Stimulated activated naive CD8-positive, alpha-beta T cell treated with anti-CD3 and anti-CD28 coated beads, Interleukin-15, amount 100 ng/mL, for 72 hours (primary cell): ENCODE measurements at regions not wholly inside any gene's neighbourhood (a gene's known extent, or its start where the extent isn't known, plus 50 kb on each side); places are given as distances from the start of the nearest gene placed in this dataset.

Experiments
- ATAC-seq: fragments of 150-1000 bp; cut with Tn5 transposase; 2 replicates; pipeline ENCODE4 v1.10.0; 2021; ENCODE audit warnings: mild to moderate bottlenecking, moderate library complexity
- DNase-seq, 2 donors: peaks; one replicate each; pipeline ENCODE4 v3.0.0; 2021 to 2022
- H3K27ac Mint-ChIP-seq, 2 donors: one replicate each; pipeline ENCODE4 v1.8.0; 2022; ENCODE audit warnings: mild to moderate bottlenecking in 2 of 2, mixed read lengths in 2 of 2, moderate library complexity in 2 of 2
- H3K27me3 Mint-ChIP-seq: one replicate; pipeline ENCODE4 v1.8.0; 2022; ENCODE audit warnings: mixed read lengths
- H3K4me1 Mint-ChIP-seq: one replicate; pipeline ENCODE4 v1.8.0; 2022; ENCODE audit warnings: mild to moderate bottlenecking, mixed read lengths
- H3K4me3 Mint-ChIP-seq, 2 donors: one replicate each; pipeline ENCODE4 v1.8.0; 2022; ENCODE audit warnings: mild to moderate bottlenecking in 2 of 2, mixed read lengths in 2 of 2, moderate library complexity in 1 of 2
- H3K9me3 Mint-ChIP-seq, 2 donors: one replicate each; pipeline ENCODE4 v1.8.0; 2022; ENCODE audit warnings: mixed read lengths in 2 of 2

DNA sequence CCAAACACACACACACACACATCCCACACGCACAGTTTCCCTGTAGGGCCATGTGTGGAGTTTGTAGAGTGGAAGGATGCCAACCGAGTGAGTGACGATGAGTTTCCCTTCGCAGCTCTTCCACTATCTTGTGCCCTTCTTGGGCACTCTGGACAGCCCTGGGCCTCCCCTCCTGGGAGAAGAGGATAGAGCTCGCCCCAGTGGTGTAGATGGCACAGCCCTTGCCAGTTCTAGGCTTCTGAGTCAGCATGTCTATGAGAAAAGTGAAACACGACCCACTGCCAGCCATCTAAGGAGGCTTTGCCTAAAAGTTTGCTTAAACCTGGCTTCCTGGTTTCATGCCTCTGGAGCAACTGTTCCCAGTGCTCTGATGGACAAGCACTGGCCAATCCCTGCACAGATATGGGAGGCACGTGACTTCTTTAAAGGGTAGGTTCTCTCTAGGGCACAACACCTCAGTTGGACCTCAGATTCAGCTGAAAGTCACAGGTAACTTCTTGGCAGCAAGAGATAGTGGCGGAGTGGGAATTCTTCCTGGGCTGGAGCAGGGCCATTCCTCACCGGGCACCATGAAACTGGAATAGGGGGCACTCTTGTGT, 195.9 kb upstream of the GALNT2 start:
- peaks cover 5% of the 10 kb centered on the region for H3K4me1 Mint-ChIP-seq
- H3K4me3 Mint-ChIP-seq = no peak overlapping the region
- ATAC-seq (no peak), DNase-seq (no peak)
- H3K27me3 Mint-ChIP-seq = peaks cover 12% of the 10 kb centered on the region
- no peaks in the 10 kb centered on the region for H3K9me3 Mint-ChIP-seq
- H3K27ac Mint-ChIP-seq = no peak overlapping the region

GRCh38 chr1:229874136-229874535, 192.9 kb upstream of the GALNT2 start:
- no peaks in the 10 kb centered on the region for H3K9me3 Mint-ChIP-seq
- H3K27ac Mint-ChIP-seq = no peak overlapping the region
- H3K27me3 Mint-ChIP-seq = peaks cover 26% of the 10 kb centered on the region
- DNase-seq (no peak), ATAC-seq (no peak)
- no peaks in the 10 kb centered on the region for H3K4me1 Mint-ChIP-seq
- H3K4me3 Mint-ChIP-seq = no peak overlapping the region

- no peak for DNase-seq
- Mint-ChIP-seq H3K9me3 (no peaks in the 10 kb centered on the region), H3K4me1 (no peaks in the 10 kb centered on the region), H3K27me3 (peaks cover 22% of the 10 kb centered on the region), H3K27ac (no peak overlapping the region), H3K4me3 (no peak overlapping the region)
- ATAC-seq = peak; percentile 39
These were observed 192.4 kb upstream of the GALNT2 start for GRCh38 chr1:229874609-229875008.

GRCh38 chr1:229875086-229875485, 192.0 kb upstream of the GALNT2 start:
- no peaks in the 10 kb centered on the region for H3K9me3 Mint-ChIP-seq
- H3K4me1 Mint-ChIP-seq = no peaks in the 10 kb centered on the region
- H3K27ac Mint-ChIP-seq = no peak overlapping the region
- no peak overlapping the region for H3K4me3 Mint-ChIP-seq
- ATAC-seq = no peak
- no peak for DNase-seq
- peaks cover 17% of the 10 kb centered on the region for H3K27me3 Mint-ChIP-seq

- no peak overlapping the region for H3K27ac Mint-ChIP-seq
- no peaks in the 10 kb centered on the region for H3K9me3 Mint-ChIP-seq
- DNase-seq = no peak
- peaks cover 7% of the 10 kb centered on the region for H3K4me1 Mint-ChIP-seq
- H3K27me3 Mint-ChIP-seq = peaks cover 34% of the 10 kb centered on the region
- ATAC-seq = no peak
- no peak overlapping the region for H3K4me3 Mint-ChIP-seq
These were observed 187.3 kb upstream of the GALNT2 start for GRCh38 chr1:229879746-229880145.

- ATAC-seq (no peak), DNase-seq (no peak)
- Mint-ChIP-seq H3K4me1 (peaks cover 7% of the 10 kb centered on the region), H3K27ac (no peak overlapping the region), H3K27me3 (peaks cover 34% of the 10 kb centered on the region), H3K9me3 (no peaks in the 10 kb centered on the region), H3K4me3 (no peak overlapping the region)
These were observed 186.5 kb upstream of the GALNT2 start for GRCh38 chr1:229880271-229881170.

GRCh38 chr1:229882621-229883020, 184.4 kb upstream of the GALNT2 start:
- ATAC-seq (no peak), DNase-seq (no peak)
- Mint-ChIP-seq H3K27me3 (peaks cover 31% of the 10 kb centered on the region), H3K4me1 (peaks cover 7% of the 10 kb centered on the region), H3K9me3 (no peaks in the 10 kb centered on the region), H3K27ac (no peak overlapping the region), H3K4me3 (no peak overlapping the region)

DNA sequence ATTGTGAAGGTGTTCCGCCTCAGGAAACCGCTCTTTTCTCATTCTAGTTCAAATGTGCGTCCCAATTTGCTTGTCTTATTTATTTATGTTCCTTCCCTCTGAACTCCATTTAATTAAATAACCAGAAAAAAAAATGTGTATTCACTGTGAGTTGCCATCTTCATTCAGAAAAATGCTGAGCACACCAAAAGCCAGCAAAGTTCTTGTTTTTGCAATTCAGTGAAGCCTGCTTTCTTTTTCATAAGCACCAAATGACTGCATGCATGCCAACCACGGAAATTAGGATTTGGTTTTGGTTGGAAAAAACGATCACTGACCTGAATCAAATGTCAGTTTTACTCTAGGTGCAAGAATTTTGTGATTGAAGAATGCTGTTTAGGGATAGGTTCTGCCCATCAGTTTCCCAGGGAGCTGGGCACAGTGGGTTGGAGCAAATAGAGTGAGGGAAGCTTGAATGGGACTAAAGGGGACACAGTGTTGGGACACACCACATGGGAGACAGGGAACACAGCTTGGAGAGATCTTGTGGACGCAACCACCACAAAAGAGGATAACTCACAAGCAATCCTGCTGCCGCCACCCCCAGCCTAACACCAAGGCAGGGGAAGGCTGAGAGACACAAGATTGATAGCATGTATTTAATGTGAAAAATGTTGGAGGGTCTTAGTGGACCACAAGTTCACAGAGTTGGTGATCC, 183.4 kb upstream of the GALNT2 start:
- Mint-ChIP-seq H3K27me3 (peaks cover 21% of the 10 kb centered on the region), H3K4me1 (peaks cover 7% of the 10 kb centered on the region), H3K4me3 (no peak overlapping the region), H3K27ac (no peak overlapping the region), H3K9me3 (no peaks in the 10 kb centered on the region)
- ATAC-seq (no peak), DNase-seq (no peak)

DNA sequence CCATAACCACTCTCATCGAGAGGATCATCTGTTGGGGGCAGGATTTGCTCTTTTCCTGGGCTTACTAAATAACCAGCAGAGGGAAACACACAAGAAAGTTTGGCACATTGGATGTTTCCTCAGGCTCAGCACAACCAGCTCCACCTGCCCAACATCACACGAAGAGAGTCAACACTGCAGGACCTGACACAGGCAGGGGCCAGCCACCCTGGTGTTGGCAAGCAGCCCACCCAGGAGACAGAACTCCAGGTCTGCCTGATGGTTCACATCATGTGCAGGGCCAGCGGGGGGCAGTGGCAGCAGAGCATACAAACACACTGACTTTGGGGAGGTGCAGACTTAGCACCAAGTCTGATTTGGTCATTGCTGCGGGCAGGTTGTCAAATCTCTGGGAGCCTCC, 182.3 kb upstream of the GALNT2 start:
- H3K4me1 Mint-ChIP-seq = peaks cover 7% of the 10 kb centered on the region
- no peak for DNase-seq
- ATAC-seq = no peak
- peaks cover 18% of the 10 kb centered on the region for H3K27me3 Mint-ChIP-seq
- no peak overlapping the region for H3K27ac Mint-ChIP-seq
- no peak overlapping the region for H3K4me3 Mint-ChIP-seq
- no peaks in the 10 kb centered on the region for H3K9me3 Mint-ChIP-seq

DNA sequence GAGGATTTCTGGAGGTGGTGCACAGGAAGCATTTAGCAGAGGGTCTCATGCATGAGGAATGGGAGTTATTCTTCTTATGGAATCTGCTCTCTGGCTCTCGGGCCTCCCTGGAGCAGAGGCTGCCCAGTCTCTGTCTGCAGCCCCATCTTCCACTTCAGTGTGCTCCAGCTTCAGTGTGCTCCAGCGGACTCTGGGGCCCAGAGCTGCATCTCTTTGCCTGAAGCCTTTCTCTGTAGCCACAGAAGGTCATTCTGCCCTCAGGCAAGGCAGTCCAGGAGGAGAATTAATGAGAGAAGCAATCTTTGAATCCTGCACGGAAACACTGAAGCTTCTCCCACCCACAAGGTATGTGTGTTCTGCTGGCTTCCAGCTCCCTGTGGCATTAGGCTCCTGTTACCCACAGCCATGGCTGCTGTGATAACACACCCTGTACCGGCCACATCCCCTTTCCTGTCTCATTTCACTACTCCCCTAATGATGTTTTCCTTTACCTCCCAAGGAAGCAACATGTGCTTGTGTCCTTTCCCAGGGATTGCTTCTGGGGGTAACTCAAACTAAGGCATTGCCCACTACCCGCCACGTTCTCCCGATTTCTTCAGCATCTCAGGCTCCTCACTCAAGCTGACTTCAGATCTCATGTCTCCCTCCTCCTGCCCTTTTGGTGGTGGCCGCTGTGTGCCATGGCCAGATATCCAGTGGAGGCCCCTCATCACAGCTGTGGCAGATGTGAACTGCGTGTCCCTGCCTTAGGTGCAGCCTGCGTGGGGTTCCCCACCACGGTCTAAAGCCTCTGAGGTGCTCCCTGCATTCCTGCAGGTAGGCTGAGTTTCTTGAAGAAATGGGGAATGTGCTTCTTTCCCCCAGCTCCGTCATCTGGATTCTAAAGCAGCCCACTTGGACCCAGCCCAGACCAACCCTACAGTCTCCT, 181.2 kb upstream of the GALNT2 start:
- Mint-ChIP-seq H3K9me3 (no peaks in the 10 kb centered on the region), H3K4me1 (peaks cover 7% of the 10 kb centered on the region), H3K27ac (peak overlapping the region in 1 of 2 donors; percentile 72), H3K4me3 (no peak overlapping the region), H3K27me3 (peaks cover 18% of the 10 kb centered on the region)
- ATAC-seq = no peak
- DNase-seq = no peak

DNA sequence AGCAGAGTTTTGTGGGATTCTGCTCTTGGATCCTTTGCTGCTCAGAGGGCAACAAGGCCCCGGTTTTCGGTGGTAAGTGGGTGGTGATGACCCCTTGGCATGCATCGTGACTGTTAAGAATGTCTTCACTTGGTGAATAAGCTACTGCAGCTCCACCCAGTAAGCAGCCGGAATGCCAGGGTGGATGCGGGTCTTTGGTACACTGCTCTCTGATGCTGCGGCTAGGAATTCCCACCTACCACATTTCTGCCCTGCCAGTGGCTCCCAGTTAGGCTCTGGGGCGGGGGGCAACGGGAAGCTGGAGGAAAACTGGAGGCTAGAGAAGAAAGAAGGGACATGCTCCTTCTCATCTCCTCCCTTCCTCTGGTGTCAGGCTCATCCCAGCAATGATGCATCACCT, 180.4 kb upstream of the GALNT2 start:
- DNase-seq = no peak

GRCh38 chr1:229887043-229887822, 179.8 kb upstream of the GALNT2 start:
- peaks cover 7% of the 10 kb centered on the region for H3K4me1 Mint-ChIP-seq
- H3K9me3 Mint-ChIP-seq = no peaks in the 10 kb centered on the region
- ATAC-seq (no peak), DNase-seq (no peak)
- H3K27ac Mint-ChIP-seq = peak overlapping the region in 1 of 2 donors; percentile 68
- no peak overlapping the region for H3K4me3 Mint-ChIP-seq
- H3K27me3 Mint-ChIP-seq = peaks cover 25% of the 10 kb centered on the region

More for the DNA sequence above, 180.4 kb upstream of the GALNT2 start:
- no peak for ATAC-seq
- H3K27me3 Mint-ChIP-seq = peaks cover 19% of the 10 kb centered on the region
- H3K4me3 Mint-ChIP-seq = no peak overlapping the region
- H3K27ac Mint-ChIP-seq = peak overlapping the region in 1 of 2 donors; percentile 72
- H3K4me1 Mint-ChIP-seq = peaks cover 7% of the 10 kb centered on the region
- no peaks in the 10 kb centered on the region for H3K9me3 Mint-ChIP-seq

DNA sequence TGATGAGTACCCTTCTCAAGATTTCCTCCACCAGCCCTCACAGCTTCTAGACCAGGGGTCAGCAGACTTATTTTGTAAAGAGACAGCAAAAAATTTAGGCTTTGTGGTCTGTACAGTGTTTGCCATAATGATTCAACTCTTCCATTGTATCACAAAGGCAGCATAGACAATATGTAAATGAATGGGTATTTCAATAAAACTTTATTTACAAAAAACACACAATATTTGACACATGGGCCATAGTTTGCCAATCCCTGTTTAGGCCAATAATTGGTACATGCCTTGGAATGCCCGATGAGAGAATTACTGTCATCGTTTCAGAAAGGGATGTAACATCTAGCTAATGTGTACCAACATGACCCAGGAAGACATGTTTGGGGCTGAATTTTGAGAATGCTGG, 178.9 kb upstream of the GALNT2 start:
- Mint-ChIP-seq H3K4me3 (no peak overlapping the region), H3K27me3 (peaks cover 24% of the 10 kb centered on the region), H3K27ac (no peak overlapping the region), H3K4me1 (peaks cover 7% of the 10 kb centered on the region), H3K9me3 (no peaks in the 10 kb centered on the region)
- DNase-seq = no peak
- no peak for ATAC-seq

- Mint-ChIP-seq H3K4me1 (peaks cover 5% of the 10 kb centered on the region), H3K9me3 (no peaks in the 10 kb centered on the region), H3K27ac (no peak overlapping the region), H3K4me3 (no peak overlapping the region), H3K27me3 (peaks cover 25% of the 10 kb centered on the region)
- DNase-seq = no peak
- no peak for ATAC-seq
These were observed 178.5 kb upstream of the GALNT2 start for GRCh38 chr1:229888561-229889001.
